ENCODE measurements at regions not wholly inside any gene's neighbourhood (a gene's known extent, or its start where the extent isn't known, plus 50 kb on each side); places are given as distances from the start of the nearest gene placed in this dataset.

DNA sequence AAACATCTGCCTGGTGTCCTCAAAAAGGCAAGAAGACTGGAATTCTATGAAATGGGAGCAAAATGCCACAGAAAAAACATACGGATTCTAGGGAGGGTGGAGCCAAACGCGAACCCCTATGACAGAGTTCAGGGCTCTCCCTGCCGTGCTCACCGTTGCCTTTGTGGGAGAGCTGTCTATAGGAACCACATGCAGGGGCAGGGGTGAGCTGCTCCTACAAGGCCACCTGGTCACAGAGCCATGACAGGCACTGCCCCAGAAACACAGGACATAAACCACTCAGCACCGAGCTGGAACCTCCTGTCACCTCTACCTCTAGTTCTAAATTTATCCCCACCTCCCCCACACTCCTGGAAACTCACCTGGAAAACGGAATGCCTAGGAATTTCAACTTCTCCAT, 155.1 kb upstream of the ZNF32 start:
- no peak overlapping the region for H2AFZ ChIP-seq (ENCODE audit: low read depth)
- no peak for DNase-seq
- 70% methylated on average over 7 of the region's 7 CpGs for WGBS (ENCODE audit: low lambda C conversion rate)
- H4K20me1 ChIP-seq (ENCODE audit: insufficient read depth), result no peaks in the 10 kb centered on the region
- CTCF ChIA-PET, result no interaction called here
- H3K4me2 ChIP-seq, result no peak overlapping the region
- TF ChIP-seq, protein P1, sequence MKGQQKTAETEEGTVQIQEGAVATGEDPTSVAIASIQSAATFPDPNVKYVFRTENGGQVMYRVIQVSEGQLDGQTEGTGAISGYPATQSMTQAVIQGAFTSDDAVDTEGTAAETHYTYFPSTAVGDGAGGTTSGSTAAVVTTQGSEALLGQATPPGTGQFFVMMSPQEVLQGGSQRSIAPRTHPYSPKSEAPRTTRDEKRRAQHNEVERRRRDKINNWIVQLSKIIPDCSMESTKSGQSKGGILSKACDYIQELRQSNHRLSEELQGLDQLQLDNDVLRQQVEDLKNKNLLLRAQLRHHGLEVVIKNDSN (IDR thresholded peaks at IDR 0.05; ENCODE audit: borderline replicate concordance, low read depth), result no peak
- TF ChIP-seq GATA2 (CRISPR knock-in tag; IDR thresholded peaks at IDR 0.05) (no peak), NRF1 (IDR thresholded peaks at IDR 0.05; ENCODE audit: low read depth, low read length) (no peak), POLR2AphosphoS5 (IDR thresholded peaks at IDR 0.05; ENCODE audit: low read depth, low read length) (no peak), TCF12 (IDR thresholded peaks at IDR 0.05) (no peak), TAF1 (IDR thresholded peaks at IDR 0.05; ENCODE audit: borderline replicate concordance, low read depth, low read length) (no peak), RCOR1 (IDR thresholded peaks at IDR 0.05; ENCODE audit: low read length) (no peak), NFIC (IDR thresholded peaks at IDR 0.05; ENCODE audit: borderline replicate concordance) (no peak), YY1 (IDR thresholded peaks at IDR 0.05; ENCODE audit: low read depth) (no peak), EP300 (IDR thresholded peaks at IDR 0.05; ENCODE audit: borderline replicate concordance in 1 of 2, low read depth in 1 of 2, low read length in 1 of 2) (no peak), EZH2phosphoT487 (IDR thresholded peaks at IDR 0.05; ENCODE audit: borderline replicate concordance, low read depth) (no peak)
- TF ChIP-seq, protein P2, sequence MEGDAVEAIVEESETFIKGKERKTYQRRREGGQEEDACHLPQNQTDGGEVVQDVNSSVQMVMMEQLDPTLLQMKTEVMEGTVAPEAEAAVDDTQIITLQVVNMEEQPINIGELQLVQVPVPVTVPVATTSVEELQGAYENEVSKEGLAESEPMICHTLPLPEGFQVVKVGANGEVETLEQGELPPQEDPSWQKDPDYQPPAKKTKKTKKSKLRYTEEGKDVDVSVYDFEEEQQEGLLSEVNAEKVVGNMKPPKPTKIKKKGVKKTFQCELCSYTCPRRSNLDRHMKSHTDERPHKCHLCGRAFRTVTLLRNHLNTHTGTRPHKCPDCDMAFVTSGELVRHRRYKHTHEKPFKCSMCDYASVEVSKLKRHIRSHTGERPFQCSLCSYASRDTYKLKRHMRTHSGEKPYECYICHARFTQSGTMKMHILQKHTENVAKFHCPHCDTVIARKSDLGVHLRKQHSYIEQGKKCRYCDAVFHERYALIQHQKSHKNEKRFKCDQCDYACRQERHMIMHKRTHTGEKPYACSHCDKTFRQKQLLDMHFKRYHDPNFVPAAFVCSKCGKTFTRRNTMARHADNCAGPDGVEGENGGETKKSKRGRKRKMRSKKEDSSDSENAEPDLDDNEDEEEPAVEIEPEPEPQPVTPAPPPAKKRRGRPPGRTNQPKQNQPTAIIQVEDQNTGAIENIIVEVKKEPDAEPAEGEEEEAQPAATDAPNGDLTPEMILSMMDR (IDR thresholded peaks at IDR 0.05), result no peak
- TF ChIP-seq, protein P3, sequence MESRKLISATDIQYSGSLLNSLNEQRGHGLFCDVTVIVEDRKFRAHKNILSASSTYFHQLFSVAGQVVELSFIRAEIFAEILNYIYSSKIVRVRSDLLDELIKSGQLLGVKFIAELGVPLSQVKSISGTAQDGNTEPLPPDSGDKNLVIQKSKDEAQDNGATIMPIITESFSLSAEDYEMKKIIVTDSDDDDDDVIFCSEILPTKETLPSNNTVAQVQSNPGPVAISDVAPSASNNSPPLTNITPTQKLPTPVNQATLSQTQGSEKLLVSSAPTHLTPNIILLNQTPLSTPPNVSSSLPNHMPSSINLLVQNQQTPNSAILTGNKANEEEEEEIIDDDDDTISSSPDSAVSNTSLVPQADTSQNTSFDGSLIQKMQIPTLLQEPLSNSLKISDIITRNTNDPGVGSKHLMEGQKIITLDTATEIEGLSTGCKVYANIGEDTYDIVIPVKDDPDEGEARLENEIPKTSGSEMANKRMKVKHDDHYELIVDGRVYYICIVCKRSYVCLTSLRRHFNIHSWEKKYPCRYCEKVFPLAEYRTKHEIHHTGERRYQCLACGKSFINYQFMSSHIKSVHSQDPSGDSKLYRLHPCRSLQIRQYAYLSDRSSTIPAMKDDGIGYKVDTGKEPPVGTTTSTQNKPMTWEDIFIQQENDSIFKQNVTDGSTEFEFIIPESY (IDR thresholded peaks at IDR 0.05; ENCODE audit: borderline replicate concordance, low read depth), result no peak
- TF ChIP-seq, protein P4, sequence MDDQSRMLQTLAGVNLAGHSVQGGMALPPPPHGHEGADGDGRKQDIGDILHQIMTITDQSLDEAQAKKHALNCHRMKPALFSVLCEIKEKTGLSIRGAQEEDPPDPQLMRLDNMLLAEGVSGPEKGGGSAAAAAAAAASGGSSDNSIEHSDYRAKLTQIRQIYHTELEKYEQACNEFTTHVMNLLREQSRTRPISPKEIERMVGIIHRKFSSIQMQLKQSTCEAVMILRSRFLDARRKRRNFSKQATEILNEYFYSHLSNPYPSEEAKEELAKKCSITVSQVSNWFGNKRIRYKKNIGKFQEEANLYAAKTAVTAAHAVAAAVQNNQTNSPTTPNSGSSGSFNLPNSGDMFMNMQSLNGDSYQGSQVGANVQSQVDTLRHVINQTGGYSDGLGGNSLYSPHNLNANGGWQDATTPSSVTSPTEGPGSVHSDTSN (IDR thresholded peaks at IDR 0.05), result no peak
- peaks cover 0 to 3% of the 10 kb centered on the region in 2 experiments; a peak in 1 of 4 replicates for H3K4me1 ChIP-seq (ENCODE audit: control insufficient read depth in 1 of 2, insufficient read depth in 2 of 2, low read depth in 1 of 2, low read length in 1 of 2)
- no peaks in the 10 kb centered on the region for H3K27me3 ChIP-seq (ENCODE audit: insufficient read depth)
- H3K9me3 ChIP-seq, result no peaks in the 10 kb centered on the region
- H3K4me3 ChIP-seq (ENCODE audit: low read depth in 2 of 2, low read length in 1 of 2), result no peak overlapping the region
- peaks cover 10% of the 10 kb centered on the region for H3F3A ChIP-seq (replicated peaks; ENCODE audit: insufficient read depth)
- no peak overlapping the region for H3K9ac ChIP-seq
- H3K36me3 ChIP-seq (replicated peaks in 1 of 2; ENCODE audit: control insufficient read depth in 1 of 2, insufficient read depth in 2 of 2, low read length in 1 of 2), result no peaks in the 10 kb centered on the region
- POLR2A ChIA-PET, result interaction anchor here (0.6 kb wide), 1 partner anchor 60 kb away, joined by 3 read pairs; no protein-coding TSS in a partner anchor
- H3K9me2 ChIP-seq, result no peaks in the 10 kb centered on the region
- H3K27ac ChIP-seq (ENCODE audit: low read depth in 2 of 2, low read length in 1 of 2), result no peak overlapping the region
- no peaks in the 10 kb centered on the region for H3K79me2 ChIP-seq (ENCODE audit: insufficient read depth)
